Pancreas (tissue), 10 donors: ENCODE measurements at regions not wholly inside any gene's neighbourhood (a gene's known extent, or its start where the extent isn't known, plus 50 kb on each side); places are given as distances from the start of the nearest gene placed in this dataset.
"Not testable (repeated sequence)": the region's sequence is repeated elsewhere in the genome, so short reads cannot be mapped to it uniquely, and the experiment has no call there.

ENCODE experiments used
- ATAC-seq, 4 donors: fragments of 200-7000 bp; cut with Tn5 transposase; one replicate each; pipeline versions ENCODE4 v1.8.0 to v1.9.1; 2020; ENCODE audit warnings: mild to moderate bottlenecking in 4 of 4, moderate library complexity in 4 of 4
- DNase-seq, 6 donors: peaks; one replicate each; pipeline ENCODE4 v3.0.0-alpha.2; 2020
- FAIRE-seq: peaks from 2 replicates; lab custom pipeline; 2012; peaks lifted over from hg19 to GRCh38; lab: Jason Lieb, UNC
- H3K27ac ChIP-seq, 4 donors: fragments of 200-600 bp; sonication (generic); 1 replicate in 3 of 4; 2 replicates in 1 of 4; pipeline versions ENCODE4 v1.5.0 to v1.8.0; 2020
- H3K27me3 ChIP-seq, 4 donors: fragments of 200-600 bp; one replicate each; pipeline ENCODE4 v1.8.0; 2021
- H3K36me3 ChIP-seq, 3 donors: fragments of 200-600 bp; sonication (generic) in 1 of 3; one replicate each; pipeline versions ENCODE4 v1.5.0 to v1.8.0; 2020 to 2021
- H3K4me1 ChIP-seq, 3 donors: fragments of 200-600 bp; one replicate each; pipeline ENCODE4 v1.8.0; 2021
- H3K4me3 ChIP-seq, 4 donors: fragments of 200-600 bp; sonication (generic) in 2 of 4; one replicate each; pipeline versions ENCODE4 v1.5.0 to v1.8.0; 2020 to 2021
- H3K9me3 ChIP-seq, 4 donors: fragments of 200-600 bp; one replicate each; pipeline ENCODE4 v1.8.0; 2021
- CTCF ChIP-seq, 4 donors: fragments of 200-600 bp; sonication (generic) in 3 of 4; IDR thresholded peaks; one replicate each; pipeline versions ENCODE4 v1.5.0 to v1.8.0; 2021; ENCODE audit warnings: antibody characterized with exemption in 4 of 4
- WGBS, 2 donors: extraction: QIAGEN DNeasy Blood & Tissue Kit; methylation state at CpG; one replicate each; pipeline ENCODE4 v1.1.7; 2013; 5-methylcytosine and 5-hydroxymethylcytosine counted together
- intact Hi-C, 3 donors: fragments of 100-400 bp; cut with DNase I; formaldehyde crosslinking; loops; one replicate each; pipeline versions ENCODE4 v1.11.1 to v1.14.2; 2022
- donor health status: healthy with polysubstance abuse.
- donor health status: DM: no; HTN: no; CAD: no; lungs with moderate emphysema.
- donor health status: DM: no; HTN: no; CAD: no.
- donor health status: control.
- donor health status: control.
- donor health status: Bipolar disorder and iron deficiency.
- donor health status: DM: yes; HTN: yes; CAD: no.
- donor health status: DM: no; HTN: no; CAD: no.
- donor health status: DM: no; HTN: no; CAD: no.
- donor health status: DM: yes; HTN: yes; CAD: no.

- intact Hi-C loops: no loop called here
- Histone ChIP-seq H3K36me3 (no peaks in the 10 kb centered on the region), H3K4me3 (no peak overlapping the region), H3K9me3 (no peaks in the 10 kb centered on the region), H3K27me3 (no peaks in the 10 kb centered on the region), H3K4me1 (no peaks in the 10 kb centered on the region), H3K27ac (no peak overlapping the region)
- 44 to 66% methylated on average over 1 of the region's 1 CpG for WGBS, 2 donors
- FAIRE-seq (no peak), ATAC-seq (no peak), DNase-seq (no peak)
- no peak for TF ChIP-seq CTCF (IDR thresholded peaks at IDR 0.05)
These were observed 420.7 kb downstream of the METTL4 start for GRCh38 chr18:2150566-2150965.

GRCh38 chr18:2154278-2154677 is 417.0 kb downstream of the METTL4 start:
- intact Hi-C loops: no loop called here
- 49 to 55% methylated on average over 1 of the region's 1 CpG for WGBS, 2 donors
- Histone ChIP-seq H3K27ac (no peak overlapping the region), H3K9me3 (no peaks in the 10 kb centered on the region), H3K27me3 (no peaks in the 10 kb centered on the region), H3K4me1 (no peaks in the 10 kb centered on the region), H3K36me3 (no peaks in the 10 kb centered on the region), H3K4me3 (no peak overlapping the region)
- no peak for FAIRE-seq
- no peak for TF ChIP-seq CTCF (IDR thresholded peaks at IDR 0.05)
- no peak for ATAC-seq
- no peak for DNase-seq

DNA sequence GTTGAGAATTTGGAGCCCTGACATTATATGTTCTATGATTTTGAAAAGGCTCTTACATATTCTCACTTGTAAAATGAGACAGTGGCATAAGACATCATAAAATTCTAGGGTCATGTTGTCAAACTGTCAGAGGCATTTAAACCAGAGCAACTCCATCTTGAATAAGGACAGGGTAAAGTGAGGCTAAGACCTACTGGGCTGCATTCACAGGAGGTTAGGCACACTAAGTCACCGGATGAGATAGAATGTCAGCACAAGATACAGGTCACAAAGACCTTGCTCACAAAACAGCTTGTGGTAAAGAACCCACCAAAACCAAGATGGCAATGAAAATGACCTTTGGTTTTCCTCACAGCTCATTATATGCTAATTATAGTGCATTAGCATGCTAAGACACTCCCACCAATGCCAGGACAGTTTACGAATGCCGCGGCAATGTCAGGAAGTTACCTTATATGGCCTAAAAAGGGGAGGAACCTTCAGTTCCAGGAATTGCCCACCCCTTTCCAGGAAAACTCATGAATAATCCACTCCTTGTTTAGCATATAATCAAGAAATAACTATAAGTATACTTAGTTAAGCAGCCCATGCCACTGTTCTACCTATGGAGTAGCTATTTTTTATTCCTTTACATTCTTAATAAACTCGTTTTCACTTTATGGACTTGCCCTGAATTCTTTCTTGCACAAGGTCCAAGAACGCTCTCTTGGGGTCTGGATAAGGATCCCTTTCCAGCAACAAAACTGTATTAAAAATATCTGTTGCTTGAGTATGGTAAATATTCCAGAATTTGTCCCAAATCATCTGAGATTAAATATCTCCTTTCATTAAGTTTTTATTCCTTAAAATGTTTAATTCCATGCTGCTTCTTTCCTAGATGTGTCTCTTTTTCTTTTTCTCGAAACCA is 406.4 kb downstream of the METTL4 start:
- no peaks in the 10 kb centered on the region for H3K9me3 ChIP-seq
- ATAC-seq (no peak), DNase-seq (no peak), FAIRE-seq (no peak)
- H3K27me3 ChIP-seq: no peaks in the 10 kb centered on the region
- intact Hi-C loops: no loop called here
- no peaks in the 10 kb centered on the region for H3K36me3 ChIP-seq
- no peak for TF ChIP-seq CTCF (IDR thresholded peaks at IDR 0.05)
- no peak overlapping the region for H3K27ac ChIP-seq
- H3K4me3 ChIP-seq: no peak overlapping the region
- 55 to 60% methylated on average over 7 of the region's 7 CpGs for WGBS, 2 donors
- H3K4me1 ChIP-seq: no peaks in the 10 kb centered on the region

- H3K27ac ChIP-seq, H3K27me3 ChIP-seq, FAIRE-seq, H3K36me3 ChIP-seq, H3K9me3 ChIP-seq, intact Hi-C loops, H3K4me1 ChIP-seq, H3K4me3 ChIP-seq, DNase-seq, ATAC-seq: not testable (repeated sequence)
- WGBS, 2 donors: 62 to 63% methylated on average over 9 of the region's 9 CpGs
These were observed 404.4 kb downstream of the METTL4 start for GRCh38 chr18:2166876-2167275.

- Histone ChIP-seq H3K36me3 (no peaks in the 10 kb centered on the region), H3K4me1 (no peaks in the 10 kb centered on the region), H3K27me3 (no peaks in the 10 kb centered on the region), H3K9me3 (no peaks in the 10 kb centered on the region), H3K27ac (no peak overlapping the region), H3K4me3 (no peak overlapping the region)
- TF ChIP-seq CTCF (IDR thresholded peaks at IDR 0.05): no peak
- 51 to 77% methylated on average over 5 of the region's 5 CpGs for WGBS, 2 donors
- FAIRE-seq (no peak), DNase-seq (no peak), ATAC-seq (no peak)
- intact Hi-C loops: no loop called here
These were observed 403.3 kb downstream of the METTL4 start for GRCh38 chr18:2168022-2168421.
